Testis (tissue), 2 donors: ENCODE measurements at regions not wholly inside any gene's neighbourhood (a gene's known extent, or its start where the extent isn't known, plus 50 kb on each side); places are given as distances from the start of the nearest gene placed in this dataset.

Experiments used
- DNase-seq: peaks from one replicate; pipeline ENCODE4 v3.0.0-alpha.2; 2019
- H3K27ac ChIP-seq, 2 donors: fragments of 200-600 bp; sonication (generic); one replicate each; pipeline ENCODE4 v1.5.1; 2019
- H3K27me3 ChIP-seq: fragments of 200-600 bp; sonication (generic); one replicate; pipeline ENCODE4 v1.5.1; 2019
- H3K36me3 ChIP-seq: fragments of 200-600 bp; sonication (generic); one replicate; pipeline ENCODE4 v1.5.1; 2017; ENCODE audit warnings: low read depth; ENCODE audit errors: missing control alignments
- H3K4me1 ChIP-seq: fragments of 200-600 bp; sonication (generic); one replicate; pipeline ENCODE4 v1.5.1; 2019
- H3K4me3 ChIP-seq, 2 donors: fragments of 200-600 bp; sonication (generic); one replicate each; pipeline ENCODE4 v1.5.1; 2017 to 2019
- H3K9me3 ChIP-seq: fragments of 200-600 bp; sonication (generic); one replicate; pipeline ENCODE4 v1.5.1; 2017
- POLR2A ChIP-seq: fragments of 450-650 bp; IDR thresholded peaks from one replicate; pipeline ENCODE4 v1.6.1; 2017; ENCODE audit warnings: antibody characterized with exemption, mild to moderate bottlenecking, moderate library complexity
- WGBS, 2 donors: methylation state at CpG; one replicate each; pipeline ENCODE4 v1.1.5; 2018; 5-methylcytosine and 5-hydroxymethylcytosine counted together
- intact Hi-C: fragments of 100-400 bp; cut with DNase I; formaldehyde crosslinking; loops from one replicate; pipeline ENCODE4 v1.15.1; 2023; ENCODE audit warnings: low total_unique reads
- TF ChIP-seq, protein P1 (sequence below), 3 experiments: fragments of 450-650 bp in 2 of 3; fragments of 200-600 bp in 1 of 3; sonication (generic) in 1 of 3; IDR thresholded peaks; one replicate each; pipeline ENCODE4 v1.5.1; 2016 to 2019; ENCODE audit warnings: antibody characterized with exemption in 3 of 3, mild to moderate bottlenecking in 2 of 3, moderate library complexity in 1 of 3

DNA sequence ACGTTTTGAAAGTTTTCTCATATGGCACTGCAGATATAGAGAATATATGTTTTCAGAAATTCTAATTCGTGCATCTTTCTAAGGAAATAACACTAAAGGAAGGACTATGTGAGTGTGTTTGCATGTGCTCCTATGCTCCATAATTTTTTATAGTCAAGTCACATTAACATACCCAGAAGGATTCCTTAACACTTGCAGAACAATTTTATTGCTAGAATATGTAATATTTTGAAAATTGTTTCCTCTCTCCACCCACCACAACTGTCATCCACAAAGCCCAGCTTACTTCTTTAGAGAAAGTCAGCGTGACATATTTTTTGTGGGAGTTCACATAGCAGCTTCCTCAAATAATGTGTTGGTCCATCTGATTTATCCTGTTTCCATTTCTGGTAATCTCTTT, 604.6 kb upstream of the MGAT4C start:
- H3K9me3 ChIP-seq = no peaks in the 10 kb centered on the region
- intact Hi-C loops = no loop called here
- H3K27me3 ChIP-seq = no peaks in the 10 kb centered on the region
- WGBS, 2 donors = 84% methylated on average over 3 of the region's 3 CpGs
- no peak overlapping the region for H3K27ac ChIP-seq
- no peak overlapping the region for H3K4me3 ChIP-seq
- H3K36me3 ChIP-seq = no peaks in the 10 kb centered on the region
- TF ChIP-seq, protein P1, sequence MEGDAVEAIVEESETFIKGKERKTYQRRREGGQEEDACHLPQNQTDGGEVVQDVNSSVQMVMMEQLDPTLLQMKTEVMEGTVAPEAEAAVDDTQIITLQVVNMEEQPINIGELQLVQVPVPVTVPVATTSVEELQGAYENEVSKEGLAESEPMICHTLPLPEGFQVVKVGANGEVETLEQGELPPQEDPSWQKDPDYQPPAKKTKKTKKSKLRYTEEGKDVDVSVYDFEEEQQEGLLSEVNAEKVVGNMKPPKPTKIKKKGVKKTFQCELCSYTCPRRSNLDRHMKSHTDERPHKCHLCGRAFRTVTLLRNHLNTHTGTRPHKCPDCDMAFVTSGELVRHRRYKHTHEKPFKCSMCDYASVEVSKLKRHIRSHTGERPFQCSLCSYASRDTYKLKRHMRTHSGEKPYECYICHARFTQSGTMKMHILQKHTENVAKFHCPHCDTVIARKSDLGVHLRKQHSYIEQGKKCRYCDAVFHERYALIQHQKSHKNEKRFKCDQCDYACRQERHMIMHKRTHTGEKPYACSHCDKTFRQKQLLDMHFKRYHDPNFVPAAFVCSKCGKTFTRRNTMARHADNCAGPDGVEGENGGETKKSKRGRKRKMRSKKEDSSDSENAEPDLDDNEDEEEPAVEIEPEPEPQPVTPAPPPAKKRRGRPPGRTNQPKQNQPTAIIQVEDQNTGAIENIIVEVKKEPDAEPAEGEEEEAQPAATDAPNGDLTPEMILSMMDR (IDR thresholded peaks at IDR 0.05) = no peak
- no peak for TF ChIP-seq POLR2A
- H3K4me1 ChIP-seq = no peaks in the 10 kb centered on the region
- DNase-seq = no peak

DNA sequence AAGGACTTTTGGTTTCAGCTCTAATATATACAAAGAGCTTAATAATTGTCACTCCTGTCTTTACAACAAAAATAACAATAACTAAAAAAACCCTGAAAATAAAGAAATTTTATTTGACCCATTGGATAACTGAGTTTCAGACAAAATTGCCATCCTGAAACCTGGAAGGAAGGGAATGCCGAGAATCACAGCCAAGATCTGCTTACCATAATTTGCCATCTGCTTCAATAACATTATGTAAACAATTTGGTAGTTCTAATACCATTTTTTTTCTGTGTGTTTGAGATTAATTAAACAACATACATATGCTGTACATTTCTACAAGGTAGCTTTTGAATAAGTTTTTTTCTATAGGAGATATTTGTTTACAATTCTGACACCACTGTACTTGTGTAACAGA, 596.3 kb upstream of the MGAT4C start:
- intact Hi-C loops = no loop called here
- H3K4me3 ChIP-seq = no peak overlapping the region
- H3K27ac ChIP-seq = no peak overlapping the region
- TF ChIP-seq, protein P1 (IDR thresholded peaks at IDR 0.05) = no peak
- TF ChIP-seq POLR2A = no peak
- H3K9me3 ChIP-seq = no peaks in the 10 kb centered on the region
- no peak for DNase-seq
- H3K27me3 ChIP-seq = no peaks in the 10 kb centered on the region
- H3K36me3 ChIP-seq = no peaks in the 10 kb centered on the region
- WGBS, 2 donors = 93 to 98% methylated on average over 1 of the region's 1 CpG
- no peaks in the 10 kb centered on the region for H3K4me1 ChIP-seq

DNA sequence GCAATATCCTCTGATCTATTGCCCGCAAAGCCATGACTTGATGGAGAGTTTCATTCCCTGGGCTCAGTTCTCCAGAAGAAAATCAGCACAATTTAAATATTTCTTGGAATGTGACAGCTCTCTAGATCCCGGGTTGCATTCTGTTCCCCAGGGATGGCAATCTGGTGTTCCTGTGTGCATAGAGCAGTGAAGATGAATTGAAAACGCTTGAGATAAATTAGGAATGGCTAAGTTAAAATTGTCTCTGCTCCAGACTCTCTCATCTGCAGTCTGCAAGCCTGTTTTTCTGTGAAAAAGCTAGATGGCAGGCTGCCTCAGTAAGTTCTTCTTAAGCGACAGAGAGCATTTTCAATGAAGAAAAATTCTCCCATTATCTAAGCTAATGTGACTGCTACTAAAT, 582.5 kb upstream of the MGAT4C start:
- Histone ChIP-seq H3K4me1 (no peaks in the 10 kb centered on the region), H3K9me3 (no peaks in the 10 kb centered on the region), H3K27me3 (no peaks in the 10 kb centered on the region), H3K36me3 (no peaks in the 10 kb centered on the region), H3K4me3 (no peak overlapping the region), H3K27ac (no peak overlapping the region)
- DNase-seq = peak; percentile 43
- no peak for TF ChIP-seq POLR2A
- TF ChIP-seq, protein P1 (IDR thresholded peaks at IDR 0.05) = no peak
- WGBS, 2 donors = 19 to 22% methylated on average over 4 of the region's 4 CpGs
- intact Hi-C loops = no loop called here

DNA sequence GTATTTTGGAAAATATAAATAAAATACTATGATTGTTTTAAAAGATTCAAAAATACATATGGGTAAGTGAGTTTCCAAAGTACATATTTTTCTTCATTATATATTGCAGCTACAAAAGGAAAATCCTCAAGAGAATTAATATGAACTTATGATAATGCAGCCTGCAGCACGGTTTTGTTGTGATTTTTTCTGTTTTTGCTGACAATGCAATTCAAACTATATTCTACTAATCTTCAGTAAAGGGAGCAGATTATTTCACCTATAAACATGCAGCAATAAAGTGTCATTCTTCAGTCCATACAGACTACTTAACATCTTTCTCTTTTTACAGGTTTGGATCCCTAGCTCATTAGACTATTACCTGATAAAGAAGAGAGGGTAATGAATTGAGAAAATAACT, 582.1 kb upstream of the MGAT4C start:
- no peak overlapping the region for H3K27ac ChIP-seq
- no peaks in the 10 kb centered on the region for H3K27me3 ChIP-seq
- no peak for DNase-seq
- 15 to 48% methylated on average over 1 of the region's 1 CpG for WGBS, 2 donors
- H3K4me1 ChIP-seq = no peaks in the 10 kb centered on the region
- intact Hi-C loops = no loop called here
- H3K9me3 ChIP-seq = no peaks in the 10 kb centered on the region
- no peaks in the 10 kb centered on the region for H3K36me3 ChIP-seq
- H3K4me3 ChIP-seq = no peak overlapping the region
- TF ChIP-seq, protein P1 (IDR thresholded peaks at IDR 0.05) = no peak
- TF ChIP-seq POLR2A = no peak

DNA sequence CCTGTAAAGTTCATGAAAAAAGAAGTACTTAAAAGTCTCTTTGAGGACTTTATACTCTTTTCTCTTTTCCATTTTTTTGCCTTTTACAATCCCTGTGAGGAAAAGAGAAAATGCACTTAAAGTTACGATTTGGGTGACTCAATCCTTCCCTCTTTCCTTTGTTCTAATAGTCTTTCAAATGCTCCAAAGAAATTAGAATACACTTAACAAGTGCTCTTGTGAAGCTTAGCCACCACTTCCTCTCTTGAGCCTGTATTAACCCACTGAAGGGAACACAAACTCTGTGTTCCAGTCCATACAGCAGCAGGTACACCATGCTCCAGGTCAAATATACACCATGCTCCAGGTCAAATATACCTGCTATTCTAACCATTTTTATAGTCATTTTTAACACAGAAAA, 581.1 kb upstream of the MGAT4C start:
- no peaks in the 10 kb centered on the region for H3K36me3 ChIP-seq
- 38 to 39% methylated on average over 1 of the region's 1 CpG for WGBS, 2 donors
- intact Hi-C loops = no loop called here
- no peak for TF ChIP-seq POLR2A
- TF ChIP-seq, protein P1 (IDR thresholded peaks at IDR 0.05) = no peak
- no peaks in the 10 kb centered on the region for H3K27me3 ChIP-seq
- H3K27ac ChIP-seq = no peak overlapping the region
- no peaks in the 10 kb centered on the region for H3K9me3 ChIP-seq
- DNase-seq = no peak
- no peak overlapping the region for H3K4me3 ChIP-seq
- no peaks in the 10 kb centered on the region for H3K4me1 ChIP-seq
